ENCODE measurements at regions not wholly inside any gene's neighbourhood (a gene's known extent, or its start where the extent isn't known, plus 50 kb on each side); places are given as distances from the start of the nearest gene placed in this dataset.

GRCh38 chr2:121969166-121969565 is 213.7 kb downstream of the TSN start (continued):
- TF ChIP-seq, protein P1, sequence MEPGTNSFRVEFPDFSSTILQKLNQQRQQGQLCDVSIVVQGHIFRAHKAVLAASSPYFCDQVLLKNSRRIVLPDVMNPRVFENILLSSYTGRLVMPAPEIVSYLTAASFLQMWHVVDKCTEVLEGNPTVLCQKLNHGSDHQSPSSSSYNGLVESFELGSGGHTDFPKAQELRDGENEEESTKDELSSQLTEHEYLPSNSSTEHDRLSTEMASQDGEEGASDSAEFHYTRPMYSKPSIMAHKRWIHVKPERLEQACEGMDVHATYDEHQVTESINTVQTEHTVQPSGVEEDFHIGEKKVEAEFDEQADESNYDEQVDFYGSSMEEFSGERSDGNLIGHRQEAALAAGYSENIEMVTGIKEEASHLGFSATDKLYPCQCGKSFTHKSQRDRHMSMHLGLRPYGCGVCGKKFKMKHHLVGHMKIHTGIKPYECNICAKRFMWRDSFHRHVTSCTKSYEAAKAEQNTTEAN (CRISPR knock-in tag; IDR thresholded peaks at IDR 0.05): no peak
- no peak for TF ChIP-seq GATAD2B (IDR thresholded peaks at IDR 0.05; ENCODE audit: borderline replicate concordance)
- TF ChIP-seq RBM34 (IDR thresholded peaks at IDR 0.05; ENCODE audit: borderline replicate concordance, insufficient read depth, low read length): no peak
- TF ChIP-seq TAF15 (IDR thresholded peaks at IDR 0.05; ENCODE audit: low read depth, low read length): no peak
- no peak for TF ChIP-seq CREB1 (IDR thresholded peaks at IDR 0.05)
- no peak for TF ChIP-seq CREB1 (CRISPR knock-in tag; IDR thresholded peaks at IDR 0.05)
- no peak for TF ChIP-seq ZNF253 (CRISPR knock-in tag; conservative IDR thresholded peaks at IDR 0.05)
- TF ChIP-seq, protein P2, sequence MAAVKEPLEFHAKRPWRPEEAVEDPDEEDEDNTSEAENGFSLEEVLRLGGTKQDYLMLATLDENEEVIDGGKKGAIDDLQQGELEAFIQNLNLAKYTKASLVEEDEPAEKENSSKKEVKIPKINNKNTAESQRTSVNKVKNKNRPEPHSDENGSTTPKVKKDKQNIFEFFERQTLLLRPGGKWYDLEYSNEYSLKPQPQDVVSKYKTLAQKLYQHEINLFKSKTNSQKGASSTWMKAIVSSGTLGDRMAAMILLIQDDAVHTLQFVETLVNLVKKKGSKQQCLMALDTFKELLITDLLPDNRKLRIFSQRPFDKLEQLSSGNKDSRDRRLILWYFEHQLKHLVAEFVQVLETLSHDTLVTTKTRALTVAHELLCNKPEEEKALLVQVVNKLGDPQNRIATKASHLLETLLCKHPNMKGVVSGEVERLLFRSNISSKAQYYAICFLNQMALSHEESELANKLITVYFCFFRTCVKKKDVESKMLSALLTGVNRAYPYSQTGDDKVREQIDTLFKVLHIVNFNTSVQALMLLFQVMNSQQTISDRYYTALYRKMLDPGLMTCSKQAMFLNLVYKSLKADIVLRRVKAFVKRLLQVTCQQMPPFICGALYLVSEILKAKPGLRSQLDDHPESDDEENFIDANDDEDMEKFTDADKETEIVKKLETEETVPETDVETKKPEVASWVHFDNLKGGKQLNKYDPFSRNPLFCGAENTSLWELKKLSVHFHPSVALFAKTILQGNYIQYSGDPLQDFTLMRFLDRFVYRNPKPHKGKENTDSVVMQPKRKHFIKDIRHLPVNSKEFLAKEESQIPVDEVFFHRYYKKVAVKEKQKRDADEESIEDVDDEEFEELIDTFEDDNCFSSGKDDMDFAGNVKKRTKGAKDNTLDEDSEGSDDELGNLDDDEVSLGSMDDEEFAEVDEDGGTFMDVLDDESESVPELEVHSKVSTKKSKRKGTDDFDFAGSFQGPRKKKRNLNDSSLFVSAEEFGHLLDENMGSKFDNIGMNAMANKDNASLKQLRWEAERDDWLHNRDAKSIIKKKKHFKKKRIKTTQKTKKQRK (IDR thresholded peaks at IDR 0.05; ENCODE audit: borderline replicate concordance, low read depth, low read length): no peak
- TF ChIP-seq ZNF3 (CRISPR knock-in tag; IDR thresholded peaks at IDR 0.05): no peak
